PC-9 (cell line): ENCODE measurements at regions not wholly inside any gene's neighbourhood (a gene's known extent, or its start where the extent isn't known, plus 50 kb on each side); places are given as distances from the start of the nearest gene placed in this dataset.

ENCODE experiments used
- BruUV-seq: library from RNA; stranded (reverse); fragments of 400-500 nt; replicated peaks from 2 replicates; lab custom pipeline; 2021; lab: Mats Ljungman, UMichigan
- CTCF ChIA-PET: fragments of 300-600 bp; sonication (Branson Sonifier 250); formaldehyde crosslinking; loops from one replicate; lab custom pipeline; 2022; ENCODE audit warnings: antibody characterized with exemption; lab: Charles Lee
- POLR2A ChIA-PET: fragments of 300-600 bp; sonication (Branson Sonifier 250); formaldehyde crosslinking; loops from one replicate; lab custom pipeline; 2022; ENCODE audit warnings: antibody characterized with exemption; ENCODE audit not compliant: unreplicated experiment; lab: Charles Lee
- DNase-seq, 2 experiments: peaks; one replicate each; pipeline versions ENCODE4 v3.0.0 to v3.0.0-alpha.2; 2015 to 2022; ENCODE audit warnings: mixed read lengths in 1 of 2
- H2AFZ ChIP-seq: fragments of 200-600 bp; sonication (generic); 2 replicates; pipeline ENCODE4 v1.8.1; 2017; ENCODE audit warnings: antibody characterized with exemption
- H3F3A ChIP-seq: fragments of 200-600 bp; sonication (generic); 2 replicates; pipeline ENCODE4 v1.8.1; 2017; ENCODE audit warnings: antibody characterized with exemption, mild to moderate bottlenecking, low read depth; ENCODE audit not compliant: insufficient read depth
- H3K27ac ChIP-seq: fragments of 200-600 bp; sonication (generic); 2 replicates; pipeline ENCODE4 v1.6.1; 2016; ENCODE audit warnings: mixed run types
- H3K27me3 ChIP-seq: fragments of 200-600 bp; sonication (generic); 2 replicates; pipeline ENCODE4 v1.6.1; 2016; ENCODE audit warnings: low read depth, mixed run types; ENCODE audit not compliant: insufficient read depth
- H3K36me3 ChIP-seq: fragments of 200-600 bp; sonication (generic); 2 replicates; pipeline ENCODE4 v1.6.1; 2016; ENCODE audit warnings: low read depth, mixed run types
- H3K4me1 ChIP-seq: fragments of 200-600 bp; sonication (generic); replicated peaks from 2 replicates; pipeline ENCODE4 v1.6.1; 2016; ENCODE audit warnings: mixed run types; ENCODE audit not compliant: insufficient read depth
- H3K4me2 ChIP-seq: fragments of 200-600 bp; sonication (generic); 2 replicates; pipeline ENCODE4 v1.6.1; 2017; ENCODE audit warnings: mixed run types
- H3K4me3 ChIP-seq: fragments of 200-600 bp; sonication (generic); 2 replicates; pipeline ENCODE4 v1.6.1; 2016; ENCODE audit warnings: mixed run types
- H3K79me2 ChIP-seq: fragments of 200-600 bp; sonication (generic); 2 replicates; pipeline ENCODE4 v1.6.1; 2017; ENCODE audit warnings: low read depth, mixed run types
- H3K9me2 ChIP-seq: fragments of 200-600 bp; sonication (generic); 2 replicates; pipeline ENCODE4 v1.8.1; 2017; ENCODE audit warnings: mild to moderate bottlenecking; ENCODE audit not compliant: insufficient read depth
- H3K9me3 ChIP-seq: fragments of 200-600 bp; sonication (generic); 2 replicates; pipeline ENCODE4 v1.8.1; 2016; ENCODE audit warnings: low read depth; ENCODE audit not compliant: insufficient read depth
- H4K20me1 ChIP-seq: fragments of 200-600 bp; sonication (generic); 2 replicates; pipeline ENCODE4 v1.8.1; 2017; ENCODE audit not compliant: insufficient read depth
- CTCF ChIP-seq: fragments of 200-600 bp; sonication (generic); conservative IDR thresholded peaks from 2 replicates; pipeline ENCODE4 v1.6.1; 2017; ENCODE audit warnings: mixed run types, antibody characterized with exemption, mild to moderate bottlenecking, moderate library complexity
- EZH2 ChIP-seq: fragments of 200-600 bp; sonication (generic); IDR thresholded peaks from 2 replicates; pipeline ENCODE4 v1.8.0; 2017; ENCODE audit warnings: antibody characterized with exemption, low read depth
- intact Hi-C: fragments of 100-400 bp; cut with micrococcal nuclease; formaldehyde crosslinking; loops from one replicate; pipeline ENCODE4 v1.10.0; 2022; ENCODE audit not compliant: unreplicated experiment

GRCh38 chr6:101117393-101118135 is 236.4 kb upstream of the ASCC3 start:
- BruUV-seq: no TSS peak
- H3K4me2 ChIP-seq: no peak overlapping the region
- TF ChIP-seq CTCF (no peak), EZH2 (no peak)
- no peak for DNase-seq
- POLR2A ChIA-PET: no interaction called here
- H3K27ac ChIP-seq: no peak overlapping the region
- no peak overlapping the region for H3K4me3 ChIP-seq
- H2AFZ ChIP-seq: no peak overlapping the region
- intact Hi-C loops: no loop called here
- H3K36me3 ChIP-seq: no peaks in the 10 kb centered on the region
- no peaks in the 10 kb centered on the region for H3K79me2 ChIP-seq
- H4K20me1 ChIP-seq: no peaks in the 10 kb centered on the region
- H3F3A ChIP-seq: no peaks in the 10 kb centered on the region
- no peaks in the 10 kb centered on the region for H3K27me3 ChIP-seq
- H3K9me2 ChIP-seq: no peaks in the 10 kb centered on the region
- no peaks in the 10 kb centered on the region; the same call in 1 of the 2 replicates for H3K9me3 ChIP-seq
- H3K4me1 ChIP-seq: no peaks in the 10 kb centered on the region
- CTCF ChIA-PET: no interaction called here

GRCh38 chr6:101118136-101118396 is 236.9 kb upstream of the ASCC3 start:
- intact Hi-C loops: no loop called here
- POLR2A ChIA-PET: no interaction called here
- H3K9me3 ChIP-seq: no peaks in the 10 kb centered on the region; the same call in 1 of the 2 replicates

GRCh38 chr6:101120747-101121146 is 239.6 kb upstream of the ASCC3 start:
- BruUV-seq: no TSS peak
- Histone ChIP-seq H3K79me2 (no peaks in the 10 kb centered on the region), H2AFZ (no peak overlapping the region), H3K27ac (no peak overlapping the region), H3K4me3 (no peak overlapping the region), H3K27me3 (no peaks in the 10 kb centered on the region), H3K9me3 (no peaks in the 10 kb centered on the region; the same call in 1 of the 2 replicates), H4K20me1 (no peaks in the 10 kb centered on the region), H3K9me2 (no peaks in the 10 kb centered on the region), H3K4me2 (no peak overlapping the region), H3K4me1 (no peaks in the 10 kb centered on the region), H3K36me3 (no peaks in the 10 kb centered on the region), H3F3A (no peaks in the 10 kb centered on the region)
- ChIA-PET POLR2A (interaction anchor here (0.6 kb wide), 1 partner anchor 395 kb away, joined by 3 read pairs; no protein-coding TSS in a partner anchor), CTCF (no interaction called here)
- TF ChIP-seq EZH2 (no peak), CTCF (no peak)
- intact Hi-C loops: no loop called here
- no peak for DNase-seq

More at GRCh38 chr6:101118136-101118396, 236.9 kb upstream of the ASCC3 start:
- no peaks in the 10 kb centered on the region for H3K36me3 ChIP-seq
- no peak overlapping the region for H2AFZ ChIP-seq
- no peak overlapping the region for H3K27ac ChIP-seq
- H4K20me1 ChIP-seq: no peaks in the 10 kb centered on the region
- H3K79me2 ChIP-seq: no peaks in the 10 kb centered on the region
- no TSS peak for BruUV-seq
- H3K27me3 ChIP-seq: no peaks in the 10 kb centered on the region
- no peaks in the 10 kb centered on the region for H3K9me2 ChIP-seq
- no peak overlapping the region for H3K4me2 ChIP-seq
- CTCF ChIA-PET: no interaction called here
- no peak overlapping the region for H3K4me3 ChIP-seq
- TF ChIP-seq EZH2: no peak
- no peak for TF ChIP-seq CTCF
- no peak for DNase-seq
- no peaks in the 10 kb centered on the region for H3F3A ChIP-seq
- no peaks in the 10 kb centered on the region for H3K4me1 ChIP-seq
